Fibroblast of villous mesenchyme (primary cell): ENCODE measurements at regions not wholly inside any gene's neighbourhood (a gene's known extent, or its start where the extent isn't known, plus 50 kb on each side); places are given as distances from the start of the nearest gene placed in this dataset.

Experiments used
- DNase-seq: peaks from one replicate; pipeline ENCODE4 v3.0.0-alpha.2; 2010; ENCODE audit warnings: low read depth
- H3K4me3 ChIP-seq: 2 replicates; pipeline ENCODE4 v1.5.1; 2011; ENCODE audit warnings: low read depth, mild to moderate bottlenecking, low read length
- CTCF ChIP-seq: IDR thresholded peaks from 2 replicates; pipeline ENCODE4 v1.5.1; 2012; ENCODE audit warnings: low read depth, mild to moderate bottlenecking, low read length; ENCODE audit not compliant: insufficient read depth

GRCh38 chr2:15770606-15771005 lies 169.7 kb upstream of the MYCN start:
- no peak for DNase-seq
- no peak overlapping the region for H3K4me3 ChIP-seq
- no peak for TF ChIP-seq CTCF

GRCh38 chr2:15771124-15771523 lies 169.2 kb upstream of the MYCN start:
- TF ChIP-seq CTCF, result no peak
- H3K4me3 ChIP-seq, result no peak overlapping the region
- no peak for DNase-seq

GRCh38 chr2:15772086-15772595 lies 168.2 kb upstream of the MYCN start:
- no peak overlapping the region for H3K4me3 ChIP-seq
- DNase-seq, result no peak
- TF ChIP-seq CTCF, result no peak

GRCh38 chr2:15772681-15773080 lies 167.7 kb upstream of the MYCN start:
- DNase-seq, result no peak
- no peak overlapping the region for H3K4me3 ChIP-seq
- no peak for TF ChIP-seq CTCF

- no peak for TF ChIP-seq CTCF
- H3K4me3 ChIP-seq, result no peak overlapping the region
- no peak for DNase-seq
Measured at GRCh38 chr2:15773204-15773603, 167.1 kb upstream of the MYCN start.

GRCh38 chr2:15773846-15774245 lies 166.5 kb upstream of the MYCN start:
- no peak overlapping the region for H3K4me3 ChIP-seq
- TF ChIP-seq CTCF, result no peak
- no peak for DNase-seq
